GM23338 (cell line): ENCODE measurements at regions not wholly inside any gene's neighbourhood (a gene's known extent, or its start where the extent isn't known, plus 50 kb on each side); places are given as distances from the start of the nearest gene placed in this dataset.

Source experiments
- CREB1 ChIP-seq: fragments of 250-450 bp; sonication (Bioruptor Pico); IDR thresholded peaks from 2 replicates; pipeline ENCODE4 v1.5.0; 2020; ENCODE audit warnings: low read depth, mild to moderate bottlenecking, moderate library complexity
- CTCF ChIP-seq, 2 experiments: fragments of 200-600 bp in 1 of 2; sonication (generic) in 1 of 2; conservative IDR thresholded peaks; 2 replicates each; pipeline versions ENCODE4 v1.5.1 to v1.6.1; 2016 to 2017; ENCODE audit warnings: antibody characterized with exemption in 2 of 2, low read depth in 2 of 2, mild to moderate bottlenecking in 2 of 2, moderate library complexity in 1 of 2
- EZH2 ChIP-seq: fragments of 200-600 bp; sonication (generic); IDR thresholded peaks from one replicate; pipeline ENCODE4 v1.8.0; 2017; ENCODE audit warnings: antibody characterized with exemption, mild to moderate bottlenecking, low read depth; ENCODE audit not compliant: unreplicated experiment
- EZH2phosphoT487 ChIP-seq: fragments of 200-600 bp; sonication (generic); IDR thresholded peaks from one replicate; pipeline ENCODE4 v1.8.1; 2018; ENCODE audit warnings: antibody characterized with exemption; ENCODE audit not compliant: unreplicated experiment
- JUNB ChIP-seq: IDR thresholded peaks from one replicate; pipeline ENCODE4 v1.6.1; 2016; ENCODE audit warnings: antibody characterized with exemption; ENCODE audit not compliant: unreplicated experiment
- POLR2AphosphoS5 ChIP-seq: IDR thresholded peaks from 2 replicates; pipeline ENCODE4 v1.6.1; 2016; ENCODE audit warnings: antibody characterized with exemption, low read depth
- ZNF114 ChIP-seq: fragments of 250-450 bp; sonication (Bioruptor Pico); IDR thresholded peaks from 2 replicates; pipeline ENCODE4 v1.5.0; 2020; ENCODE audit warnings: mild to moderate bottlenecking, moderate library complexity
- TF ChIP-seq, protein P1 (sequence below): IDR thresholded peaks from one replicate; pipeline ENCODE4 v1.6.1; 2018; ENCODE audit warnings: antibody characterized with exemption; ENCODE audit not compliant: unreplicated experiment
- TF ChIP-seq, protein P2 (sequence below): fragments of 250-450 bp; sonication (Bioruptor Pico); IDR thresholded peaks from 2 replicates; pipeline ENCODE4 v1.5.0; 2020; ENCODE audit warnings: mild to moderate bottlenecking, moderate library complexity

DNA sequence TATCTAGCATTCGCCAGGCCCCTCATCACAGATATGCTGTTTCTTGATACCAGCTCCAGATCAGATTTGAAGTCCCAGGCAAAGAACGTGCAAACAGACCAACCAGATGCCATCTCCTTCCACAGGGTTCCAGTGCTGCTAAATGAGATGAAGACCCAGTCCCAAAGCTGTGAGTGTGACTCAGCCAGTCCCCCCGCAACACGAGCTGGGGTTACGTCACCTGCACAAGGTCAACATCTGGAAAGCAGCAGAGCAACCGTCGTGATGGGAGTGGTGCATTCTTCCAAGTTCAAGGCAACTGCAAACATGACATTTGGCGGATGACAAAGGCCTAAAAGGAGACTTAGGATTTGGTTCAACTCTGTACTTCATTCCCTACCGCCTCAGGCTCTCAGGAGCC, 69.6 kb upstream of the TIAM1 start:
- TF ChIP-seq CTCF (conservative IDR thresholded peaks at IDR 0.05; ENCODE audit: low read depth in 2 of 2): no peak
- TF ChIP-seq, protein P1, sequence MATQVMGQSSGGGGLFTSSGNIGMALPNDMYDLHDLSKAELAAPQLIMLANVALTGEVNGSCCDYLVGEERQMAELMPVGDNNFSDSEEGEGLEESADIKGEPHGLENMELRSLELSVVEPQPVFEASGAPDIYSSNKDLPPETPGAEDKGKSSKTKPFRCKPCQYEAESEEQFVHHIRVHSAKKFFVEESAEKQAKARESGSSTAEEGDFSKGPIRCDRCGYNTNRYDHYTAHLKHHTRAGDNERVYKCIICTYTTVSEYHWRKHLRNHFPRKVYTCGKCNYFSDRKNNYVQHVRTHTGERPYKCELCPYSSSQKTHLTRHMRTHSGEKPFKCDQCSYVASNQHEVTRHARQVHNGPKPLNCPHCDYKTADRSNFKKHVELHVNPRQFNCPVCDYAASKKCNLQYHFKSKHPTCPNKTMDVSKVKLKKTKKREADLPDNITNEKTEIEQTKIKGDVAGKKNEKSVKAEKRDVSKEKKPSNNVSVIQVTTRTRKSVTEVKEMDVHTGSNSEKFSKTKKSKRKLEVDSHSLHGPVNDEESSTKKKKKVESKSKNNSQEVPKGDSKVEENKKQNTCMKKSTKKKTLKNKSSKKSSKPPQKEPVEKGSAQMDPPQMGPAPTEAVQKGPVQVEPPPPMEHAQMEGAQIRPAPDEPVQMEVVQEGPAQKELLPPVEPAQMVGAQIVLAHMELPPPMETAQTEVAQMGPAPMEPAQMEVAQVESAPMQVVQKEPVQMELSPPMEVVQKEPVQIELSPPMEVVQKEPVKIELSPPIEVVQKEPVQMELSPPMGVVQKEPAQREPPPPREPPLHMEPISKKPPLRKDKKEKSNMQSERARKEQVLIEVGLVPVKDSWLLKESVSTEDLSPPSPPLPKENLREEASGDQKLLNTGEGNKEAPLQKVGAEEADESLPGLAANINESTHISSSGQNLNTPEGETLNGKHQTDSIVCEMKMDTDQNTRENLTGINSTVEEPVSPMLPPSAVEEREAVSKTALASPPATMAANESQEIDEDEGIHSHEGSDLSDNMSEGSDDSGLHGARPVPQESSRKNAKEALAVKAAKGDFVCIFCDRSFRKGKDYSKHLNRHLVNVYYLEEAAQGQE: no peak
- TF ChIP-seq POLR2AphosphoS5: no peak
- no peak for TF ChIP-seq EZH2
- TF ChIP-seq ZNF114 (CRISPR knock-in tag): no peak
- TF ChIP-seq CREB1 (CRISPR knock-in tag): no peak
- TF ChIP-seq, protein P2, sequence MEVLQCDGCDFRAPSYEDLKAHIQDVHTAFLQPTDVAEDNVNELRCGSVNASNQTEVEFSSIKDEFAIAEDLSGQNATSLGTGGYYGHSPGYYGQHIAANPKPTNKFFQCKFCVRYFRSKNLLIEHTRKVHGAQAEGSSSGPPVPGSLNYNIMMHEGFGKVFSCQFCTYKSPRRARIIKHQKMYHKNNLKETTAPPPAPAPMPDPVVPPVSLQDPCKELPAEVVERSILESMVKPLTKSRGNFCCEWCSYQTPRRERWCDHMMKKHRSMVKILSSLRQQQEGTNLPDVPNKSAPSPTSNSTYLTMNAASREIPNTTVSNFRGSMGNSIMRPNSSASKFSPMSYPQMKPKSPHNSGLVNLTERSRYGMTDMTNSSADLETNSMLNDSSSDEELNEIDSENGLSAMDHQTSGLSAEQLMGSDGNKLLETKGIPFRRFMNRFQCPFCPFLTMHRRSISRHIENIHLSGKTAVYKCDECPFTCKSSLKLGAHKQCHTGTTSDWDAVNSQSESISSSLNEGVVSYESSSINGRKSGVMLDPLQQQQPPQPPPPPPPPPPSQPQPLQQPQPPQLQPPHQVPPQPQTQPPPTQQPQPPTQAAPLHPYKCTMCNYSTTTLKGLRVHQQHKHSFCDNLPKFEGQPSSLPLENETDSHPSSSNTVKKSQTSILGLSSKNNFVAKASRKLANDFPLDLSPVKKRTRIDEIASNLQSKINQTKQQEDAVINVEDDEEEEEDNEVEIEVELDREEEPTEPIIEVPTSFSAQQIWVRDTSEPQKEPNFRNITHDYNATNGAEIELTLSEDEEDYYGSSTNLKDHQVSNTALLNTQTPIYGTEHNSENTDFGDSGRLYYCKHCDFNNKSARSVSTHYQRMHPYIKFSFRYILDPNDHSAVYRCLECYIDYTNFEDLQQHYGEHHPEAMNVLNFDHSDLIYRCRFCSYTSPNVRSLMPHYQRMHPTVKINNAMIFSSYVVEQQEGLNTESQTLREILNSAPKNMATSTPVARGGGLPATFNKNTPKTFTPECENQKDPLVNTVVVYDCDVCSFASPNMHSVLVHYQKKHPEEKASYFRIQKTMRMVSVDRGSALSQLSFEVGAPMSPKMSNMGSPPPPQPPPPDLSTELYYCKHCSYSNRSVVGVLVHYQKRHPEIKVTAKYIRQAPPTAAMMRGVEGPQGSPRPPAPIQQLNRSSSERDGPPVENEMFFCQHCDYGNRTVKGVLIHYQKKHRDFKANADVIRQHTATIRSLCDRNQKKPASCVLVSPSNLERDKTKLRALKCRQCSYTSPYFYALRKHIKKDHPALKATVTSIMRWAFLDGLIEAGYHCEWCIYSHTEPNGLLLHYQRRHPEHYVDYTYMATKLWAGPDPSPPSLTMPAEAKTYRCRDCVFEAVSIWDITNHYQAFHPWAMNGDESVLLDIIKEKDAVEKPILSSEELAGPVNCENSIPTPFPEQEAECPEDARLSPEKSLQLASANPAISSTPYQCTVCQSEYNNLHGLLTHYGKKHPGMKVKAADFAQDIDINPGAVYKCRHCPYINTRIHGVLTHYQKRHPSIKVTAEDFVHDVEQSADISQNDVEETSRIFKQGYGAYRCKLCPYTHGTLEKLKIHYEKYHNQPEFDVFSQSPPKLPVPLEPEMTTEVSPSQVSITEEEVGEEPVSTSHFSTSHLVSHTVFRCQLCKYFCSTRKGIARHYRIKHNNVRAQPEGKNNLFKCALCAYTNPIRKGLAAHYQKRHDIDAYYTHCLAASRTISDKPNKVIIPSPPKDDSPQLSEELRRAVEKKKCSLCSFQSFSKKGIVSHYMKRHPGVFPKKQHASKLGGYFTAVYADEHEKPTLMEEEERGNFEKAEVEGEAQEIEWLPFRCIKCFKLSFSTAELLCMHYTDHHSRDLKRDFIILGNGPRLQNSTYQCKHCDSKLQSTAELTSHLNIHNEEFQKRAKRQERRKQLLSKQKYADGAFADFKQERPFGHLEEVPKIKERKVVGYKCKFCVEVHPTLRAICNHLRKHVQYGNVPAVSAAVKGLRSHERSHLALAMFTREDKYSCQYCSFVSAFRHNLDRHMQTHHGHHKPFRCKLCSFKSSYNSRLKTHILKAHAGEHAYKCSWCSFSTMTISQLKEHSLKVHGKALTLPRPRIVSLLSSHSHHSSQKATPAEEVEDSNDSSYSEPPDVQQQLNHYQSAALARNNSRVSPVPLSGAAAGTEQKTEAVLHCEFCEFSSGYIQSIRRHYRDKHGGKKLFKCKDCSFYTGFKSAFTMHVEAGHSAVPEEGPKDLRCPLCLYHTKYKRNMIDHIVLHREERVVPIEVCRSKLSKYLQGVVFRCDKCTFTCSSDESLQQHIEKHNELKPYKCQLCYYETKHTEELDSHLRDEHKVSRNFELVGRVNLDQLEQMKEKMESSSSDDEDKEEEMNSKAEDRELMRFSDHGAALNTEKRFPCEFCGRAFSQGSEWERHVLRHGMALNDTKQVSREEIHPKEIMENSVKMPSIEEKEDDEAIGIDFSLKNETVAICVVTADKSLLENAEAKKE (CRISPR knock-in tag): no peak
- TF ChIP-seq EZH2phosphoT487: no peak
- TF ChIP-seq JUNB: no peak
